ENCODE measurements at regions not wholly inside any gene's neighbourhood (a gene's known extent, or its start where the extent isn't known, plus 50 kb on each side); places are given as distances from the start of the nearest gene placed in this dataset.

- peaks cover 6% of the 10 kb centered on the region for H3K27me3 Mint-ChIP-seq
- H3K4me1 Mint-ChIP-seq: peaks cover 24% of the 10 kb centered on the region
- no peaks in the 10 kb centered on the region for H3K9me3 Mint-ChIP-seq
- peak overlapping the region; percentile 86 for H3K27ac Mint-ChIP-seq
- peak overlapping the region; percentile 47 for H3K4me3 Mint-ChIP-seq
- ATAC-seq (ENCODE audit: low read depth) (peak; percentile 98), DNase-seq (peak; percentile 49)
- no peaks in the 10 kb centered on the region for H3K36me3 Mint-ChIP-seq
- POLR2A ChIA-PET: no interaction called here
These were observed 79.7 kb upstream of the SYNDIG1 start for GRCh38 chr20:24389686-24390085.

GRCh38 chr20:24388828-24389380 is 80.5 kb upstream of the SYNDIG1 start:
- Mint-ChIP-seq H3K27ac (peak overlapping the region; percentile 86), H3K9me3 (no peaks in the 10 kb centered on the region), H3K27me3 (no peaks in the 10 kb centered on the region), H3K4me3 (peak overlapping the region; percentile 47), H3K36me3 (no peaks in the 10 kb centered on the region), H3K4me1 (peaks cover 24% of the 10 kb centered on the region)
- DNase-seq (no peak), ATAC-seq (ENCODE audit: low read depth) (no peak)
- POLR2A ChIA-PET: no interaction called here

- H3K4me1 Mint-ChIP-seq: peaks cover 23% of the 10 kb centered on the region
These were observed 83.9 kb upstream of the SYNDIG1 start for GRCh38 chr20:24385547-24385946.

GRCh38 chr20:24384865-24385264 is 84.6 kb upstream of the SYNDIG1 start:
- peaks cover 21% of the 10 kb centered on the region for H3K4me1 Mint-ChIP-seq

More at GRCh38 chr20:24385547-24385946, 83.9 kb upstream of the SYNDIG1 start:
- Mint-ChIP-seq H3K27me3 (no peaks in the 10 kb centered on the region), H3K9me3 (no peaks in the 10 kb centered on the region), H3K4me3 (no peak overlapping the region), H3K36me3 (no peaks in the 10 kb centered on the region), H3K27ac (no peak overlapping the region)
- ATAC-seq (ENCODE audit: low read depth) (no peak), DNase-seq (no peak)
- POLR2A ChIA-PET: no interaction called here

GRCh38 chr20:24382743-24383142 is 86.7 kb upstream of the SYNDIG1 start:
- ATAC-seq (ENCODE audit: low read depth): no peak
- Mint-ChIP-seq H3K27ac (no peak overlapping the region), H3K4me3 (no peak overlapping the region), H3K4me1 (peaks cover 6% of the 10 kb centered on the region), H3K9me3 (no peaks in the 10 kb centered on the region), H3K36me3 (no peaks in the 10 kb centered on the region), H3K27me3 (no peaks in the 10 kb centered on the region)
- POLR2A ChIA-PET: no interaction called here
- DNase-seq: no peak

More at GRCh38 chr20:24384865-24385264, 84.6 kb upstream of the SYNDIG1 start:
- Mint-ChIP-seq H3K9me3 (no peaks in the 10 kb centered on the region), H3K36me3 (no peaks in the 10 kb centered on the region), H3K27ac (no peak overlapping the region), H3K4me3 (no peak overlapping the region), H3K27me3 (no peaks in the 10 kb centered on the region)
- DNase-seq (no peak), ATAC-seq (ENCODE audit: low read depth) (no peak)
- POLR2A ChIA-PET: no interaction called here

GRCh38 chr20:24382331-24382730 is 87.1 kb upstream of the SYNDIG1 start:
- Mint-ChIP-seq H3K27ac (no peak overlapping the region), H3K4me1 (peaks cover 6% of the 10 kb centered on the region), H3K27me3 (no peaks in the 10 kb centered on the region), H3K9me3 (no peaks in the 10 kb centered on the region), H3K4me3 (no peak overlapping the region), H3K36me3 (no peaks in the 10 kb centered on the region)
- no peak for DNase-seq
- POLR2A ChIA-PET: no interaction called here
- no peak for ATAC-seq (ENCODE audit: low read depth)

- ATAC-seq (ENCODE audit: low read depth): no peak
- POLR2A ChIA-PET: no interaction called here
- peaks cover 4% of the 10 kb centered on the region for H3K4me1 Mint-ChIP-seq
- H3K9me3 Mint-ChIP-seq: no peaks in the 10 kb centered on the region
- H3K36me3 Mint-ChIP-seq: no peaks in the 10 kb centered on the region
- no peak overlapping the region for H3K4me3 Mint-ChIP-seq
- H3K27ac Mint-ChIP-seq: no peak overlapping the region
- no peaks in the 10 kb centered on the region for H3K27me3 Mint-ChIP-seq
- no peak for DNase-seq
These were observed 87.5 kb upstream of the SYNDIG1 start for GRCh38 chr20:24381886-24382285.

- Mint-ChIP-seq H3K36me3 (no peaks in the 10 kb centered on the region), H3K9me3 (no peaks in the 10 kb centered on the region), H3K27me3 (no peaks in the 10 kb centered on the region), H3K27ac (no peak overlapping the region), H3K4me3 (no peak overlapping the region), H3K4me1 (peaks cover 3% of the 10 kb centered on the region)
- POLR2A ChIA-PET: no interaction called here
- ATAC-seq (ENCODE audit: low read depth) (no peak), DNase-seq (no peak)
These were observed 89.9 kb upstream of the SYNDIG1 start for GRCh38 chr20:24379484-24379927.

- DNase-seq (no peak), ATAC-seq (ENCODE audit: low read depth) (no peak)
- Mint-ChIP-seq H3K4me1 (peaks cover 3% of the 10 kb centered on the region), H3K4me3 (no peak overlapping the region), H3K9me3 (no peaks in the 10 kb centered on the region), H3K27ac (no peak overlapping the region), H3K36me3 (no peaks in the 10 kb centered on the region), H3K27me3 (no peaks in the 10 kb centered on the region)
- POLR2A ChIA-PET: no interaction called here
These were observed 90.6 kb upstream of the SYNDIG1 start for GRCh38 chr20:24378661-24379483.

- H3K9me3 Mint-ChIP-seq: no peaks in the 10 kb centered on the region
- ATAC-seq (ENCODE audit: low read depth) (no peak), DNase-seq (no peak)
- no peaks in the 10 kb centered on the region for H3K36me3 Mint-ChIP-seq
- H3K27me3 Mint-ChIP-seq: no peaks in the 10 kb centered on the region
- H3K4me3 Mint-ChIP-seq: no peak overlapping the region
- POLR2A ChIA-PET: no interaction called here
- peaks cover 3% of the 10 kb centered on the region for H3K4me1 Mint-ChIP-seq
- H3K27ac Mint-ChIP-seq: no peak overlapping the region
These were observed 92.9 kb upstream of the SYNDIG1 start for GRCh38 chr20:24376311-24377099.

GRCh38 chr20:24373372-24373771 is 96.1 kb upstream of the SYNDIG1 start:
- H3K27ac Mint-ChIP-seq: no peak overlapping the region
- H3K36me3 Mint-ChIP-seq: no peaks in the 10 kb centered on the region
- POLR2A ChIA-PET: no interaction called here

GRCh38 chr20:24370911-24371695 is 98.3 kb upstream of the SYNDIG1 start:
- no peak overlapping the region for H3K4me3 Mint-ChIP-seq
- no peak overlapping the region for H3K27ac Mint-ChIP-seq
- no peaks in the 10 kb centered on the region for H3K9me3 Mint-ChIP-seq
- no peaks in the 10 kb centered on the region for H3K4me1 Mint-ChIP-seq
- no peak for DNase-seq
- no peaks in the 10 kb centered on the region for H3K36me3 Mint-ChIP-seq
- no peak for ATAC-seq (ENCODE audit: low read depth)
- POLR2A ChIA-PET: no interaction called here
- H3K27me3 Mint-ChIP-seq: peaks cover 4% of the 10 kb centered on the region

More at GRCh38 chr20:24373372-24373771, 96.1 kb upstream of the SYNDIG1 start:
- Mint-ChIP-seq H3K9me3 (no peaks in the 10 kb centered on the region), H3K4me3 (no peak overlapping the region), H3K4me1 (no peaks in the 10 kb centered on the region), H3K27me3 (no peaks in the 10 kb centered on the region)
- no peak for DNase-seq
- ATAC-seq (ENCODE audit: low read depth): no peak

- peaks cover 4% of the 10 kb centered on the region for H3K27me3 Mint-ChIP-seq
- POLR2A ChIA-PET: no interaction called here
- H3K27ac Mint-ChIP-seq: no peak overlapping the region
- no peaks in the 10 kb centered on the region for H3K4me1 Mint-ChIP-seq
- DNase-seq (no peak), ATAC-seq (ENCODE audit: low read depth) (no peak)
- H3K36me3 Mint-ChIP-seq: no peaks in the 10 kb centered on the region
- H3K9me3 Mint-ChIP-seq: no peaks in the 10 kb centered on the region
- H3K4me3 Mint-ChIP-seq: no peak overlapping the region
These were observed 99.2 kb upstream of the SYNDIG1 start for GRCh38 chr20:24370249-24370648.
